ENCODE measurements at regions not wholly inside any gene's neighbourhood (a gene's known extent, or its start where the extent isn't known, plus 50 kb on each side); places are given as distances from the start of the nearest gene placed in this dataset.

GRCh38 chr5:172579403-172579990 lies 61.6 kb upstream of the NEURL1B start:
- no peak overlapping the region for H2AFZ ChIP-seq (ENCODE audit: low read length)
- H2BK5ac ChIP-seq (ENCODE audit: low read length), result no peak overlapping the region
- WGBS, 2 donors (ENCODE audit: extremely low coverage in 2 of 2, insufficient read length in 2 of 2, insufficient replicate concordance in 1 of 2), result no CpG with 5 or more reads among the region's 5 CpGs
- peak overlapping the region; percentile 1 for H3K9ac ChIP-seq (ENCODE audit: low read depth, low read length, poor library complexity)
- no peak overlapping the region for H3K14ac ChIP-seq (ENCODE audit: low read length)
- no peak overlapping the region for H4K91ac ChIP-seq (ENCODE audit: low read depth, low read length, poor library complexity)
- no peak overlapping the region for H3K4me3 ChIP-seq (ENCODE audit: low read length in 2 of 2)
- H3K4me2 ChIP-seq (ENCODE audit: insufficient read depth, low read length, poor library complexity, severe bottlenecking), result no peak overlapping the region
- H2AK5ac ChIP-seq (ENCODE audit: low read depth, low read length), result peak overlapping the region; percentile 65
- no peaks in the 10 kb centered on the region for H3K9me3 ChIP-seq (replicated peaks in 1 of 2; ENCODE audit: control insufficient read depth in 2 of 2, insufficient read depth in 1 of 2, low read depth in 1 of 2, low read length in 2 of 2)
- H3K23ac ChIP-seq (ENCODE audit: low read depth, low read length, poor library complexity), result peak overlapping the region; percentile 26
- H2BK120ac ChIP-seq (ENCODE audit: low read depth, low read length), result no peak overlapping the region
- peaks cover 0 to 62% (median 0%) of the 10 kb centered on the region in 3 experiments for H3K27me3 ChIP-seq (ENCODE audit: control insufficient read depth in 3 of 3, insufficient read depth in 3 of 3, low read depth in 1 of 3, low read length in 3 of 3)
- peak overlapping the region; percentile 78 for H2BK15ac ChIP-seq (ENCODE audit: low read length)
- H3K79me1 ChIP-seq (ENCODE audit: low read depth, low read length), result no peaks in the 10 kb centered on the region
- H3K36me3 ChIP-seq (replicated peaks in 1 of 2; ENCODE audit: control insufficient read depth in 2 of 2, insufficient read depth in 2 of 2, low read length in 2 of 2), result no peaks in the 10 kb centered on the region
- DNase-seq (ENCODE audit: low spot score), result no peak
- no peak overlapping the region for H2BK12ac ChIP-seq (ENCODE audit: low read length)
- no peak overlapping the region for H3K4ac ChIP-seq (ENCODE audit: low read length)
- peaks cover 9 to 21% of the 10 kb centered on the region in 2 donors for H3K4me1 ChIP-seq (ENCODE audit: control insufficient read depth in 2 of 2, insufficient read depth in 1 of 2, low read depth in 1 of 2, low read length in 2 of 2)
- peak overlapping the region; percentile 73 for H3K18ac ChIP-seq (ENCODE audit: low read length)
- H4K8ac ChIP-seq (ENCODE audit: low read depth, low read length), result no peak overlapping the region
- H3K27ac ChIP-seq (replicated peaks; ENCODE audit: low read length), result no peak overlapping the region

GRCh38 chr5:172577267-172577909 lies 63.7 kb upstream of the NEURL1B start:
- H3K4me2 ChIP-seq (ENCODE audit: insufficient read depth, low read length, poor library complexity, severe bottlenecking), result no peak overlapping the region
- H4K8ac ChIP-seq (ENCODE audit: low read depth, low read length), result no peak overlapping the region
- no peak overlapping the region for H3K23ac ChIP-seq (ENCODE audit: low read depth, low read length, poor library complexity)
- H3K27me3 ChIP-seq (ENCODE audit: control insufficient read depth in 3 of 3, insufficient read depth in 3 of 3, low read depth in 1 of 3, low read length in 3 of 3), result peaks cover 0 to 42% (median 0%) of the 10 kb centered on the region in 3 experiments
- no peak overlapping the region for H2BK5ac ChIP-seq (ENCODE audit: low read length)
- peaks cover 13 to 22% of the 10 kb centered on the region in 2 donors for H3K4me1 ChIP-seq (ENCODE audit: control insufficient read depth in 2 of 2, insufficient read depth in 1 of 2, low read depth in 1 of 2, low read length in 2 of 2)
- no peak overlapping the region for H3K14ac ChIP-seq (ENCODE audit: low read length)
- no peak overlapping the region for H2BK12ac ChIP-seq (ENCODE audit: low read length)
- no peaks in the 10 kb centered on the region for H3K79me1 ChIP-seq (ENCODE audit: low read depth, low read length)
- H2BK120ac ChIP-seq (ENCODE audit: low read depth, low read length), result no peak overlapping the region
- H2AK5ac ChIP-seq (ENCODE audit: low read depth, low read length), result no peak overlapping the region
- H2BK15ac ChIP-seq (ENCODE audit: low read length), result no peak overlapping the region
- H3K18ac ChIP-seq (ENCODE audit: low read length), result no peak overlapping the region
- H4K91ac ChIP-seq (ENCODE audit: low read depth, low read length, poor library complexity), result no peak overlapping the region
- no peak overlapping the region for H3K9ac ChIP-seq (ENCODE audit: low read depth, low read length, poor library complexity)
- no peaks in the 10 kb centered on the region for H3K36me3 ChIP-seq (replicated peaks in 1 of 2; ENCODE audit: control insufficient read depth in 2 of 2, insufficient read depth in 2 of 2, low read length in 2 of 2)
- no CpG with 5 or more reads among the region's 7 CpGs for WGBS, 2 donors (ENCODE audit: extremely low coverage in 2 of 2, insufficient read length in 2 of 2, insufficient replicate concordance in 1 of 2)
- H3K9me3 ChIP-seq (replicated peaks in 1 of 2; ENCODE audit: control insufficient read depth in 2 of 2, insufficient read depth in 1 of 2, low read depth in 1 of 2, low read length in 2 of 2), result peaks cover 0 to 2% of the 10 kb centered on the region in 2 donors
- H3K27ac ChIP-seq (replicated peaks; ENCODE audit: low read length), result no peak overlapping the region
- no peak overlapping the region for H2AFZ ChIP-seq (ENCODE audit: low read length)
- no peak overlapping the region for H3K4ac ChIP-seq (ENCODE audit: low read length)
- no peak for DNase-seq (ENCODE audit: low spot score)
- H3K4me3 ChIP-seq (ENCODE audit: low read length in 2 of 2), result no peak overlapping the region

GRCh38 chr5:172575816-172576545 lies 65.1 kb upstream of the NEURL1B start:
- Histone ChIP-seq H3K27me3 (ENCODE audit: control insufficient read depth in 3 of 3, insufficient read depth in 3 of 3, low read depth in 1 of 3, low read length in 3 of 3) (peaks cover 0 to 32% (median 0%) of the 10 kb centered on the region in 3 experiments), H2AFZ (ENCODE audit: low read length) (no peak overlapping the region)
- DNase-seq (ENCODE audit: low spot score), result no peak

GRCh38 chr5:172575416-172575815 lies 65.6 kb upstream of the NEURL1B start:
- Histone ChIP-seq H3K4ac (ENCODE audit: low read length) (no peak overlapping the region), H3K23ac (ENCODE audit: low read depth, low read length, poor library complexity) (no peak overlapping the region), H3K4me2 (ENCODE audit: insufficient read depth, low read length, poor library complexity, severe bottlenecking) (no peak overlapping the region), H4K91ac (ENCODE audit: low read depth, low read length, poor library complexity) (peak overlapping the region; percentile 4), H3K27ac (replicated peaks; ENCODE audit: low read length) (no peak overlapping the region), H2BK5ac (ENCODE audit: low read length) (peak overlapping the region; percentile 43), H3K4me3 (ENCODE audit: low read length in 2 of 2) (no peak overlapping the region), H3K9me3 (replicated peaks in 1 of 2; ENCODE audit: control insufficient read depth in 2 of 2, insufficient read depth in 1 of 2, low read depth in 1 of 2, low read length in 2 of 2) (peaks cover 0 to 2% of the 10 kb centered on the region in 2 donors), H2BK15ac (ENCODE audit: low read length) (peak overlapping the region; percentile 30), H2AFZ (ENCODE audit: low read length) (peak overlapping the region; percentile 62), H2BK120ac (ENCODE audit: low read depth, low read length) (peak overlapping the region; percentile 1), H3K4me1 (ENCODE audit: control insufficient read depth in 2 of 2, insufficient read depth in 1 of 2, low read depth in 1 of 2, low read length in 2 of 2) (peaks cover 25 to 30% of the 10 kb centered on the region in 2 donors), H4K8ac (ENCODE audit: low read depth, low read length) (no peak overlapping the region), H3K18ac (ENCODE audit: low read length) (peak overlapping the region; percentile 82), H2BK12ac (ENCODE audit: low read length) (no peak overlapping the region), H3K14ac (ENCODE audit: low read length) (no peak overlapping the region), H3K27me3 (ENCODE audit: control insufficient read depth in 3 of 3, insufficient read depth in 3 of 3, low read depth in 1 of 3, low read length in 3 of 3) (peaks cover 0 to 27% (median 0%) of the 10 kb centered on the region in 3 experiments), H2AK5ac (ENCODE audit: low read depth, low read length) (peak overlapping the region; percentile 20), H3K36me3 (replicated peaks in 1 of 2; ENCODE audit: control insufficient read depth in 2 of 2, insufficient read depth in 2 of 2, low read length in 2 of 2) (no peaks in the 10 kb centered on the region), H3K79me1 (ENCODE audit: low read depth, low read length) (no peaks in the 10 kb centered on the region), H3K9ac (ENCODE audit: low read depth, low read length, poor library complexity) (no peak overlapping the region)
- no peak for DNase-seq (ENCODE audit: low spot score)
- no CpG with 5 or more reads among the region's 8 CpGs for WGBS, 2 donors (ENCODE audit: extremely low coverage in 2 of 2, insufficient read length in 2 of 2, insufficient replicate concordance in 1 of 2)

More at GRCh38 chr5:172575816-172576545, 65.1 kb upstream of the NEURL1B start:
- H2BK12ac ChIP-seq (ENCODE audit: low read length), result peak overlapping the region; percentile 35
- peak overlapping the region; percentile 20 for H2AK5ac ChIP-seq (ENCODE audit: low read depth, low read length)
- no peaks in the 10 kb centered on the region for H3K79me1 ChIP-seq (ENCODE audit: low read depth, low read length)
- H2BK120ac ChIP-seq (ENCODE audit: low read depth, low read length), result peak overlapping the region; percentile 1
- no peak overlapping the region for H2BK5ac ChIP-seq (ENCODE audit: low read length)
- H3K4me1 ChIP-seq (ENCODE audit: control insufficient read depth in 2 of 2, insufficient read depth in 1 of 2, low read depth in 1 of 2, low read length in 2 of 2), result peaks cover 21 to 26% of the 10 kb centered on the region in 2 donors
- H3K27ac ChIP-seq (replicated peaks; ENCODE audit: low read length), result no peak overlapping the region
- no peak overlapping the region for H4K91ac ChIP-seq (ENCODE audit: low read depth, low read length, poor library complexity)
- H3K23ac ChIP-seq (ENCODE audit: low read depth, low read length, poor library complexity), result no peak overlapping the region
- no CpG with 5 or more reads among the region's 10 CpGs for WGBS, 2 donors (ENCODE audit: extremely low coverage in 2 of 2, insufficient read length in 2 of 2, insufficient replicate concordance in 1 of 2)
- H4K8ac ChIP-seq (ENCODE audit: low read depth, low read length), result no peak overlapping the region
- H3K9ac ChIP-seq (ENCODE audit: low read depth, low read length, poor library complexity), result no peak overlapping the region
- no peak overlapping the region for H3K14ac ChIP-seq (ENCODE audit: low read length)
- peaks cover 0 to 2% of the 10 kb centered on the region in 2 donors for H3K9me3 ChIP-seq (replicated peaks in 1 of 2; ENCODE audit: control insufficient read depth in 2 of 2, insufficient read depth in 1 of 2, low read depth in 1 of 2, low read length in 2 of 2)
- H3K36me3 ChIP-seq (replicated peaks in 1 of 2; ENCODE audit: control insufficient read depth in 2 of 2, insufficient read depth in 2 of 2, low read length in 2 of 2), result no peaks in the 10 kb centered on the region
- H3K18ac ChIP-seq (ENCODE audit: low read length), result no peak overlapping the region
- no peak overlapping the region for H3K4ac ChIP-seq (ENCODE audit: low read length)
- H3K4me3 ChIP-seq (ENCODE audit: low read length in 2 of 2), result no peak overlapping the region
- H3K4me2 ChIP-seq (ENCODE audit: insufficient read depth, low read length, poor library complexity, severe bottlenecking), result no peak overlapping the region
- H2BK15ac ChIP-seq (ENCODE audit: low read length), result peak overlapping the region; percentile 30

Measured in neuronal stem cell (in vitro differentiated cells).